GM21717 (cell line): ENCODE measurements at regions not wholly inside any gene's neighbourhood (a gene's known extent, or its start where the extent isn't known, plus 50 kb on each side); places are given as distances from the start of the nearest gene placed in this dataset.

Experiments
- ATAC-seq: cut with Tn5 transposase; IDR thresholded peaks from one replicate; pipeline ENCODE4 v1.9.1; 2021; ENCODE audit warnings: mild to moderate bottlenecking, moderate library complexity; ENCODE audit not compliant: unreplicated experiment

DNA sequence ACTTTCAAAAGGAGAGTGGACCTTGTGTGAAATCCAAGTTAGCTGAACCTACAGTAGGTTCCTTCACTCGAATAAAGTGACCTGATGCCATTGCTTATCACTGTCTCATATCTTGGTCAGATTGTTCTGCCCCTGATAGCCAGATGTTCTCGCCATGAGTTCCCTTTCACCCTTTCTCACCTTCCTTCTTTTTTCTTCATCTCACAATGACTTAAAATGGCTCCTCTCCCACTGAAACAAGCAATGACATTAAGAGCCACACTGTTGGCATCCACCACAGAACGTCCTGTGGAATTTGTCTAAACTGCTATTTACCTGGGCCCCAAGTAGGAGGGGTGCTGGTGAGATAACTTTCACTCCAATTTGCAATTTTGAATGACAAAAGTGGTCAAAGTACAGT lies 227.6 kb upstream of the PPP1R2C start:
- no peak for ATAC-seq

DNA sequence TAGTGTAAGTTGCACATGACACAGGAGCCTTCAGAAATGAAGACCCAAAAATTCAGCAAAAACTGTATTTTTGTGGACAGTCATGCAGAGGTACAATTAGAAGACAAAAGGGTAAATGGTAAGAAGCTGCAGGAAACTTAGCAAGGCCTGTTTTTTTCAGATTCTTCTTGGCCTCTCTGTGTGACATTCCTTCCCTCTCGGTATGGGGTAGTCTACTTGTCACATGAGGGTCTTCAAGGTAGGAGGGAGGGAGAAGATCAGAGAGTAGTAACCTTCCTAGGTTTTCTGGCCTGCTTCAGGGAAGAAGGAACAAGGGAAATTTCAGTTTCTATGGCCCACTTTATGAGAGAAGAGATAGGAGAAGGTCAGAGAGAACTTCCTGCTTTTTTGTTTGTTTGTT lies 230.4 kb upstream of the PPP1R2C start:
- ATAC-seq: no peak

DNA sequence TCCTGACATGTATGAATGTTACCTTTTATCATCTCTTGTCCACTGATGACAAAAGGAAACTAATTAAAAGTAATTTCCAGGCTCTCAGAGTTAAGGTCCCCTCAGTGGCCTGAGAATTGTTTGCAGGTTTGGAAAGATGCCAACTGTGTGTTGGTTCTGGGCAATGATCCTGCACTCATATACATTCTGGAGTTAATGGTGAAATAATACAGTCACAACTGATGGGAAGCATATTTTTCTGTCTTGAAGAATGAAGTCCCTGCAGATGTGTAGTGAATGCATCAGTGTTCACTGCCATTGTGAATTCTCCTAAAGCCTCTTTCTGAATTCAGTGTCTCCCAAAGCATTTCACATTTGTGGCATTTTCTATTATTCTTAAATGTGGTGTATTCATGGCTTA lies 238.1 kb upstream of the PPP1R2C start:
- ATAC-seq: no peak

DNA sequence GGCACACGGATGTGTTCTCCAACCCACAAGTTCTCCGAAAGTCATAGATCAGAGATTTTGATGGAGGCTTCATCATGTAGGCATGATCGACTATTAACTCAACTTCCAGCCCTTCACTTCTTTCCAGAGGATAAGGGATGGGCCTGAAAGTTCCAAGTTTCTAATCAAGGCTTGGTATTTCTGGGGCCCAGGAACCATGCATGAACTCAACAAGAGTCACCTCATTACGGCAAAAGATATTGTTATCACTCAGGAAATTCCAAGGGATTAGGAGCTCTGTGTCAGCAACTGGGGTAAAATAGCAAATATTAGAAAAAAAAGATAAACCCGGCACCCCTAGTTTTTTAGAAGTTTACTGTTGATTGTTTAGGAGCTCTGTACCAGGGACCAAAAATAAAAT lies 240.1 kb upstream of the PPP1R2C start:
- ATAC-seq: no peak

DNA sequence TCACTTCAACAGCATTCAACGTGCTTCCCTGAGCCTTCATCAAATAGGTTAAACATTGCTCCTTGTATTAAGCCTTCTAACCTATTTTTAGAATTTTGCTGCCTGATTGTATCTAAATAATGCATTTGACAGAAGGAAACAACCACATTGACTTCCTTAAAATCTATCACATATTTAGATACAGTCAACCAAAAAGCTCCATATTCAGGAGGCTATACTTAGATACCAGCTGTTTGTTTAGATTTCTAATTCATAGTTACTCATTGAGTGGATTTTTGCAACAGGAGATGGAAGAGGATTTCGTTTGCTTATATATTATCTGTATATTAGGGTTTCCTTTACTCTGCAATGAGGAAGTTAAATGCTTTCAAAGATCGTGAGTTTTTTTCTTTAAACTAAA lies 241.1 kb upstream of the PPP1R2C start:
- ATAC-seq: no peak

DNA sequence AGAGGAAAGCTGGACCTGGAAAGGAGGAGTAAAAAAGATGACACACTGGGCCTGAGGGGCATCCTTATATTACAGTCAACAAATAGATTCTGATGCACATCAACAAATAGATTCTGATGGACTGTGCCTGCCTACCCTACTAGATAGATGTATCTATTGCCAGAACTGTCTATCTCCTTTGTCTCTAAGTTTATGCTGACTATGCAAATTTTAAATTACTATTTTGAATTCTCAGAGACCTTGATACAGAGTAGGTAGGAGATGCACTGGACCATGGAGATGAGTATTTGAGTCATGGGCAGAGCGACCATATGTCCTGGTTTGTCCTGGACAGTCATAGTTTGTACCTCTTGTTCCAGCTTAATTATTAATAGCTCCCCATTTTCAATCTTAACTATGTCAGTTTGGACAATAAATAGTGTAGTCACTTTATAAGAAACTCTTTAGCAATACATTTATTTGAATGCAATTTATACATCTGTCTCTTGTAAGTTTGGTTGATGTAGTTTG lies 247.9 kb upstream of the PPP1R2C start:
- no peak for ATAC-seq

DNA sequence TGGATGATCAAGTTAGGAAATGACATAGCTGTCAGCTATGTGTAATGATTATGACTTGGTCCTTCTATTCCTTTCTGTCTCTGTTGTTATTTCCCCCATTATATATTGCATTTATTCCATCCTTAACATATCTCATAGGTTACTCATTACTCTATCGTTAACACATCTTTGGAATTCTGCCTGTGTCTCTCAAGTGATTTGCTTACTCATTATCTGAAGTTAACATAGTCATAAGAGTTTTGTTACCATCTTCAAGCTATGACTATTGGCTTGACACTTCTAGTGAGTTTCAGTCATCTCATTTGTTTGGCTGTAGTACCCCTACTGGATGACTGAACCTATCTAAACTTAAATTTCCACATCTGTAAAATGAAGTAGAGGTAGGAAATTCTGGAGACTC lies 286.1 kb upstream of the PPP1R2C start:
- ATAC-seq: no peak

DNA sequence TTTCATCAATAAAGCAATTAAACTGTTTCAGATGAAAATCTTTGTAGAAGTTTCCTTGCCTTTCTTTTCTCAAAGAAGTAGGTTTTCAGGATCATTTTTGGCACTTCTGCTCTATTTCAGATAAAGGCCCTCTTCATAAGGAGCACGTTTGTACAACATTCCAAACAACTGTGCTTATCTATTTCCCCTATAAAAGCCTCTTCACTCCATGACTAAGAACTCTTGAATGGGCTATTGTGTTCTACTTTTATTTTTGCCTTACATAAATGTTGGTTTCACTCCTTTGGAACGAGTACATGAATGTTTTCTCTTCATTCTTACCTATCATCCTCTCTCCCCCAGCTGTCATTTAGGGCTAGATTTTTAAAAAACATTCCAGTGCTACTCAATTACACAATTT lies 288.0 kb upstream of the PPP1R2C start:
- ATAC-seq: no peak

DNA sequence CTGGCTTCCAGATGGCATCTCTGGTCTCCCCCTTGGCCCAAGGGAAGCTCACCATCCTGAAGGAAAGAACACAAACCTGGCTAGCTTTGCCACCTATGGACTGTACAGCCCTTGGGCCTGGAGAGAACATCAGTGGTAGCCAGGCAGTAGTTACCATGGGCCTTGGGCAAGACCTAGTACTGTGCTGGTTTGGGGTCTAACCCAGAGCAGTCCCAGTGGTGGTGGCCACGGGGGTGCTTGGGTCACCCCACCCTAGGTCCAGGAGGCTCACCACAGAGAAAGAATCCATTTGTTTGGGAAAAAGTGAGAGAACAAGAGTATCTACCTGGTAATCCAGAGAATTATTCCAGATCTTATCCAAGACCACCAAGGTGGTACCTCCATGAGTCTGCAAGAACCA lies 290.7 kb upstream of the PPP1R2C start:
- no peak for ATAC-seq

DNA sequence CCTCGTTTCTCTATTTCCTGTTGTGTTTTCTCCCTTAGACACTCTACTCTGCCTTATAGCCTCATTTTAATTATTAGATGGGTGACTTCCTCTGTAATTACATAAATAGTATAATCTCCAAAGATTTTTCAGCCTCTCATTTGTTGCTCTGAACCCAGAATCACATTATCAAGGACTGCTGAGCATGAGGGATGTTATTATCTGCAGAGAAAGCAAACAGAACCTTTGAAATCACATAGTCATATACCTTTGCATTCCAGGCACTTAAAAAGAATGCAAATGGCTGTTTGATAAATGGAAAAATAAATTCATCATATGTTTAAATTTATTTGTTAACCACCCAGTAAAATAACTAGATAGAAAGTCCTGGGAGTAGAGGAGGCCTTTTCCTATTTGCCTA lies 305.1 kb upstream of the PPP1R2C start:
- no peak for ATAC-seq

DNA sequence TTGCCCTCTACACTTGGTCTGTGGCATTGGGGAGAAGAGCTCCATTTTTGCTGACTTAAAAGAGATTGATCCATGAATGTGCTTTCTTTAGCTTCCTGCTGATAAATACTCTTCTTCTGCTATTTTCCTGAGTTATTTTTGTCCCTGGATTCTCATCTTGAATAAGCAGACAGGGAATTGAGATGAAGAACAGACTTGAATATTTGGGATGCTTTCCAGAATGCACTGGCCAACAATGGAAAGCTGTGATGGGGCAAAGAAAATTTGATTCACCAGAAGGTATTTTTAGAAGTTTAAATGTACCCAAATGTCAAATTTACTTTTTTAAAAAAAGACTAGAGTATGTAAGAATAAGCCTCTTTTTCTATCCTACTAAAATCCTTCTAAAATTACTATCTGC lies 309.9 kb upstream of the PPP1R2C start:
- no peak for ATAC-seq

DNA sequence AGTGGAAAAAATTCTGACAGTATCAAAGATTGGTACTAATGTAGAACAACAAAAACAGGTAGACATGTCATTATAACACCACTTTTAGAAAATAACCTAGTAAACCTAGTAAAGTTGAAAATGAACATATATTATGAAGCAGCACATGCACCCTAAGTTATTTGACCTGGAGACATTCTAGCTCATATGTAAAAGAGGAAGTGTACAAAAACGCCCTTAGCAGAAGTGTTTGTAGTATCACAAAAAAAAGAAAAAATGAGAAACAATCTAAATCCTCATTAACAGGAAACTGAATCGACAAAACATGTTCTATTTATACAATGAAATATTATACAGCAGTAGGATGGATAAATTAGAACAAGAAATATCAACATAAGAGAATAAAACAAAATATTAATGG lies 318.9 kb upstream of the PPP1R2C start:
- no peak for ATAC-seq

DNA sequence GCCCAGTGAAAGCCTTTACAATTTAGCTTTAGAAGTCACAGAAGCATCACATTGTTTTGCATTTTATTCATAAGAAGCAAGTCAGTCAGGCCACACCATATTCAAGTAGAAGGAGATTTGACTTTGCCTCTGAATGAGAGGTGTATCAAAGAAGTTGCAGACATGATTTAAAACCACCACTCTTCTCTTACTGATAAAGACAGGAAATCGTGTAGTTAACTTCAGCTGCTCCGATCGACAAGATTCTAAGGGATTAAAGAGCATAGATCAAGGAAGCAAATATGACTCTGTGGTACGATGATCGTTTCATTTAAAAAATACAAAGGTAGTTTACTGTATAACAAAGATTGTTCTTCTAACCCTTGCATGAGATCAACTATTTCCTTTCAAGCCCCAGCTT lies 328.0 kb upstream of the PPP1R2C start:
- ATAC-seq: no peak

DNA sequence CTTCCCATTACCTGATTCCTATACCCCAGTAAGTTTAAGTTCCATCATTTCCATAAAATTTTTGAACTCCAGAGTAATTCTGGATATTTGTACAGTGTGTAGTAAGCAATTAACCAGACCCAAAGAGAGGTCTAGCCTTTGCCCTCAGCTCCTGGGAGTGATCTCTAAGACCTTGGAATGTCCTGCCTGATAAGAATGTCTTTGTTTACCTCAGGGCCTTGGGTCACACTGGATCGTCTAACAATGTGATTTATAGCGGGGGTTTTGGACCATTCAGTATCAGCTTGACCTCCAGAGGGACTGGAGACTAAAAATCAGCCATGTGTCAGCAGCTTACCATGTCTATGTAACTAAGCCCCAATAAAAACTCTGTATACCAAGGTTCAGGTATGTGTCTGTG lies 330.9 kb upstream of the PPP1R2C start:
- no peak for ATAC-seq

DNA sequence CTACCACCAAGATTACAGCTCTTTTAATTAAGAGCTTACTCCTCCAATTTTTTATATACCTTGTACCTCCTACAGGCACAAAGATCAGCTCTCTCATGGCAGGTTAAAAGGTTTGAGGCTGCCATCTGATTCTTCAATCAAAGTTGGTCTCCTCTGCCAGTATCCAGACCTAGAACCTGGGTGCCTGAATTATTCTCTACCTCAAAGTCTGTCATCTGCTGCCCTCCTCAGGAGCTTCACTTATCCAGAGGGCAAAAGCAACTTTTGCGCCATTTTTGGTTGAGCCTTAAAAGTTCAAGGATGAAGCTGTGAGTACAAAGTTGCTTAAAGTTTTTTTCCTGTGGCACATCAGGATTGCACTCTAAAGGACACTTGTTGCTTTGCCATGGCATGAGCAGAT lies 343.7 kb upstream of the PPP1R2C start:
- no peak for ATAC-seq

DNA sequence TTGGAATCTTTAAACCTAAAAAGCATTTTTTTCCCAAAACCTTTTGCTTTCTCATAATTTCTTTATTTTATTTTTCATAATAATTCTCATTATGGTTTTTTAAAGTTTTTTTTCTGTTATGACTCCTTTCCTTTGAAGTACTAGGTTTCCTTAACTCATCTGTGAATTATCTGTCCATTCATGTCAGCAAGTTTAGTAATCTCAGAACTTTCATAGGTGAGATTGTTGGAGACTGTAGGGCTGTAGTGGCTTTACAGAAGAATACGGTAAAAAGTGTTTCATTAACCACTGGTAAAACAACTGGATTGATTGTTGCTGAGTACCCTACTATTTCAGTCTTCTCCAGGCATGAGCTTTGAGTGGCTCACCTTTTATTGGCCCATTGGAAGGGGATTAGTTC lies 361.7 kb upstream of the PPP1R2C start:
- ATAC-seq: no peak

DNA sequence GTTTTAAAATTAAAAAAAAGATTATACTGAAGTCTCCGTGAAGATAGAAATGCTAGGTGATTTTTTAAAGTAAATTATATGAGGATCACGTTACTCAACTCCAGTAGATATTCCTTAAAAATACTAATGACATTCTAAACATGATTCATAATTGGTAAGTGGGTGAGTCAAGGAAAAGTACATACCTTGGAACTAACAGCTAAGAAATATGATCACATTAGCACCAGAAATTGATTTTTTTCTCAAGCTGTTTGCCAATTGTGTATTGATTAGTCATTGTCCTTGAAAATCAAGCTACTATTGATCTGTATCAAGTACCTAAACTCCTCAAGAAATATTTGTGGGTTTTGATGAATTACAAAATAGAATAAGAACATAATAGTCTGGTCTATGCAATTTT lies 362.6 kb upstream of the PPP1R2C start:
- no peak for ATAC-seq

DNA sequence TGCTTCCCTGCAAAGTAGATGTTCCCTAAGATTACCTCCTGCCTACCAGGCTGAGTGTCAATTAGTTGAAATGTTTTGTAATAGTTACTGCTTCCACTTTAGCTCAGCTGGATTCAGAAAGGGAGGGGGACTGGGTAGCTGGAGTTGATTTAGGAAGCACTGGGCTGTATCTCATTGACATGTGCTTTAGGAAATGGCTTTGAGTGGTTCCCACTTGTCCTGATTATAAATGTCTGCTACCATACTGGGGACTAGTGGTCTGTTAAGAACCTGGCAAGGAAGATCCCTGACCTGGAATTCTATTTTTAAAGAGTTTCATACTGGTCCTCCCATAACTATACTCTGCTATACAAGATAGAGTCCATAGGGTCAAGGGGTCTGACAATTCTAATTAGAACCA lies 363.9 kb upstream of the PPP1R2C start:
- no peak for ATAC-seq

DNA sequence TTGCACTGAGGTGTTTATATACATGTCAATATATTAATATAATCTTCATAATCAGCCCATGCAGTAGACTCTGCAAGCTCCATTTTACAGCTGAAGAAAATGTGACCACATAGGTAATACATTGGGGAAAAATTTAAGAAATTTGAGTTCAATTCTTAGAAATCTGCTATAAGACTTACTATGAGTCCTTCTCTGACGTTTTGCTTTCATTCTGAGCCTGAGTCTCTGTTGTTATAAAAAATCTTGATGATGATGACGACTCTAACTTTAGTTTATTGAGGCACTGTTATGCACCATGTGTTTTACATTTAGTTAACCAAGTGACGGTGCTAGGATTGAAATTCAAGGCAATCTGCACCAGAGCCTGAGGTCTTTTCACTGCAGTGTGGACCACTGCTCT lies 370.3 kb upstream of the PPP1R2C start:
- ATAC-seq: no peak

DNA sequence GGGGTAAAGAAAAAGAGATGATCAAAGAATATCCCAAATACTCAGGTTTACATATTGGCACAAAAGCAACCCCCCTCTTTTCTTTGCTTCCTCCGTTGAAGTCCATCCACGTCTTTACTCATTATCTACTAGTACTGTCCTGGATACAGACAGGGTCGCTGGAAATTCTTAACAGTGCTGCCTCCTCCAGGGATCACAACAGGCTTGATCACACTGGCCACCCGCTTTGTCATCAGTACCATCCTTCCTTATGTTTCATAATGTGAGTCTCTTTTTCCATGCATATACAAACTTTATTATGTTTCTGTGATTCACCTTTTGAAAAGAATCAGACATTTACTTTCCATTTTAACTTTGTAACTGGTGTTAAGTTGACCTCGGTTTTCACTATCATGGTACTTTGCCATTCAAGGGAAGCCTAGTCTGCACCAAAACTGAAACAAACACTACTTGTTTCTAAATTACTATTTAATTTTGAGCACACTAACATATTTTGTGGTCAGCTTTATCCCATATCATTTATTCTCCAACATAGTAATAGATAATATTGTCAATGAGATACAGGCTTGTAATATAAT lies 387.5 kb upstream of the PPP1R2C start:
- ATAC-seq: no peak

DNA sequence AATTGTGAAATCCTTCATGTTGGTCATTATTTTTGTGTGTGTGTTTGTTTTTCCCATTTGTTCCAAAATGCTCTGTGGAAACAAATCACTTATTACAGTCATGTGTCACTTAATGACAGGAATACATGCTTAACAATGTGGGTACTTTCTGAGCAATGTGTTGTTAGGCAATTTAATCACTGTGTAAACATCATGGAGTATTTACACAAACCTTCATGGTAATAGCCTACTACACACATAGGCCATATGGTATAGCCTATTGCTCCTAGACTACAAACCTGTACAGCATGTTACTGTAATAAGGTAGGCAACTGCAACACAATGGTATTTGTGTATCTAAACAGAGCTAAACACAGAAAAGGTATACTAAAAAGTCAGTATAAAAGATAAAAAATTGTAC lies 388.9 kb upstream of the PPP1R2C start:
- no peak for ATAC-seq

DNA sequence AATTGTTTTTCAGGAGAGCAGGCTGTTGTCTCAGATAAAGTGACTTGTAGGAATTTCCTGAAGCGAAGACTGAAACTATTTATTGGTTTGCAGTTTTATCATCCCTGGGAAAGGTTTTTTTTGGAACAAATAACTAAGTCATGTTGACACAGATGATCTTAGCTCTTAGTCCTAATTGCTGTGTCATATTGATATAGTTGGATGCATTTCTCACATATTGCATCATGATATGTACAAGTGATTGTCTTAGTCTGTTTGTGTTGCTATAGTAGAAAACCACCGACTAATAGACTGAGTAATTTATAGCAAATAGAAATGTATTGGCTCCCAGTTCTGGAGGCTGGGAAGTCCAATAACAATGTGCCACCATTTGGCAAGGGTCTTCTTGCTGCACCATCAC lies 397.5 kb upstream of the PPP1R2C start:
- ATAC-seq: no peak

DNA sequence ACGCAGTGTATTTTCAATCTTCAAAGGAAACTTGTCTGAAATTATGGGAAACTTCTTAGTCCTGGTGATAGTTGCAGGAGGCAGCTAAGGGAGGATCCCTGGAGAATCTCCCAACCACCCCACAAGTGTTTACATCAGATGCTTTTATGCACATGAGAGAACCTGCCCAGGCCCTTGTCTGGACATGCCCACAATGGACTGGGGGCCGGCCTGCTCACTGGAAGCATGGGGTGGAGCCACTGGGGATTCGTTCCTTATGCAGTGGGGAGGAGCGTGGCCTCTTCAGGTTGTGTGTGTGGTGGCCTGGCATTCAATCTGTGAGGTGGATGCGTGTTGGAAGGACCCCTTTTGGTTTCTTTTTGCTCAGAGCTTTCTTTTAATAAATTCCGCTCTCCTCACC lies 398.7 kb upstream of the PPP1R2C start:
- no peak for ATAC-seq

DNA sequence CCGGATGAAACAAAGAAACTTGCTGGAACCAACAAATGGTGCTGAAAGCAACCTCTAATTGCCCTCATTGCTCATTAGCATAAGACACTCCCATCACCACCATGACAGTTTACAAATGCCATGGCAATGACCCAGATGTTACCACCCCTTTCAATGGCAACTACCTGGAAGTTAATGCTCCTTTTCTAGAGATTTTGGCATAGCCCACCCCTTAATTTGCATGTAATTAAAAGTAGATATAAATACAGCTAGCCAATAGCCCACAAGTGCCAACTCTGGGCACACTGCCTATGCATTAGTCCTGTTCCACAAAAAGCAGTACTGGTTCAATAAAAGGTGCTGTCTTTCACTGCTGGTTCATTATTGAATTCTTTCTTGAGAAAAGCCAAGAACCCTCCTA lies 410.3 kb upstream of the PPP1R2C start:
- no peak for ATAC-seq
